Ascending aorta (tissue), 2 donors: ENCODE measurements at regions not wholly inside any gene's neighbourhood (a gene's known extent, or its start where the extent isn't known, plus 50 kb on each side); places are given as distances from the start of the nearest gene placed in this dataset.

Experiments used
- DNase-seq, 2 donors: peaks; one replicate each; pipeline ENCODE4 v3.0.0-alpha.2; 2019; ENCODE audit warnings: low spot score in 2 of 2
- H3K27ac ChIP-seq, 2 donors: fragments of 200-600 bp; sonication (generic); one replicate each; pipeline ENCODE4 v1.5.1; 2016 to 2017; ENCODE audit warnings: mild to moderate bottlenecking in 1 of 2
- H3K27me3 ChIP-seq: fragments of 200-600 bp; sonication (generic); one replicate; pipeline ENCODE4 v1.5.1; 2017
- H3K36me3 ChIP-seq, 2 donors: fragments of 200-600 bp; sonication (generic); one replicate each; pipeline ENCODE4 v1.5.1; 2016
- H3K4me1 ChIP-seq, 2 donors: fragments of 200-600 bp; sonication (generic); one replicate each; pipeline ENCODE4 v1.5.1; 2016 to 2017; ENCODE audit warnings: mild to moderate bottlenecking in 1 of 2
- H3K4me3 ChIP-seq, 2 donors: fragments of 200-600 bp; sonication (generic); one replicate each; pipeline ENCODE4 v1.5.1; 2016 to 2017; ENCODE audit warnings: mild to moderate bottlenecking in 1 of 2
- H3K9me3 ChIP-seq, 2 donors: fragments of 200-600 bp; sonication (generic); one replicate each; pipeline ENCODE4 v1.5.1; 2016
- intact Hi-C: fragments of 100-400 bp; cut with DNase I; formaldehyde crosslinking; loops from one replicate; pipeline ENCODE4 v1.15.1; 2023
- TF ChIP-seq, protein P1 (sequence below), 3 experiments: fragments of 200-600 bp in 2 of 3; fragments of 450-650 bp in 1 of 3; sonication (generic) in 2 of 3; IDR thresholded peaks; one replicate each; pipeline ENCODE4 v1.5.1; 2016 to 2019; ENCODE audit warnings: antibody characterized with exemption in 3 of 3, mild to moderate bottlenecking in 1 of 3, moderate library complexity in 1 of 3

DNA sequence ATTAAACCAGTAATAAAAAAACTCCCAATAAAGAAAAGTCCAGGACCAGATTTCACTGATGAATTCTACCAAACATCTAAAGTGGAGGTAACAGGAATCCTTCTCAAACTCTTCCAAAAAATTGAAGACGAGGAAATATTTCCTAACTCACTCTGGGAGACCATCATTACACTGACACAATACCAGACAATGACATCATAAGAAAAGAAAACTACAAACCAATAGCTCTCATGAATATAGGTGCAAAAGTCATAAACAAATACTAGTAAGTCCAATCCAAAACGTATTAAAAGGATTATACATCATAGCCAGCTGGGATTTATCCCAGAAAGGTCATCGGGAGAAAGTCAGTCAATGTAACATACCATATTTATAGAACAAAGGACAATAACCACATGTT, 94.0 kb upstream of the RAB18 start:
- Histone ChIP-seq H3K36me3 (no peaks in the 10 kb centered on the region), H3K4me1 (no peaks in the 10 kb centered on the region), H3K4me3 (no peak overlapping the region), H3K27me3 (no peaks in the 10 kb centered on the region), H3K27ac (no peak overlapping the region), H3K9me3 (no peaks in the 10 kb centered on the region)
- TF ChIP-seq, protein P1, sequence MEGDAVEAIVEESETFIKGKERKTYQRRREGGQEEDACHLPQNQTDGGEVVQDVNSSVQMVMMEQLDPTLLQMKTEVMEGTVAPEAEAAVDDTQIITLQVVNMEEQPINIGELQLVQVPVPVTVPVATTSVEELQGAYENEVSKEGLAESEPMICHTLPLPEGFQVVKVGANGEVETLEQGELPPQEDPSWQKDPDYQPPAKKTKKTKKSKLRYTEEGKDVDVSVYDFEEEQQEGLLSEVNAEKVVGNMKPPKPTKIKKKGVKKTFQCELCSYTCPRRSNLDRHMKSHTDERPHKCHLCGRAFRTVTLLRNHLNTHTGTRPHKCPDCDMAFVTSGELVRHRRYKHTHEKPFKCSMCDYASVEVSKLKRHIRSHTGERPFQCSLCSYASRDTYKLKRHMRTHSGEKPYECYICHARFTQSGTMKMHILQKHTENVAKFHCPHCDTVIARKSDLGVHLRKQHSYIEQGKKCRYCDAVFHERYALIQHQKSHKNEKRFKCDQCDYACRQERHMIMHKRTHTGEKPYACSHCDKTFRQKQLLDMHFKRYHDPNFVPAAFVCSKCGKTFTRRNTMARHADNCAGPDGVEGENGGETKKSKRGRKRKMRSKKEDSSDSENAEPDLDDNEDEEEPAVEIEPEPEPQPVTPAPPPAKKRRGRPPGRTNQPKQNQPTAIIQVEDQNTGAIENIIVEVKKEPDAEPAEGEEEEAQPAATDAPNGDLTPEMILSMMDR (IDR thresholded peaks at IDR 0.05): no peak
- no peak for DNase-seq
- intact Hi-C loops: no loop called here

DNA sequence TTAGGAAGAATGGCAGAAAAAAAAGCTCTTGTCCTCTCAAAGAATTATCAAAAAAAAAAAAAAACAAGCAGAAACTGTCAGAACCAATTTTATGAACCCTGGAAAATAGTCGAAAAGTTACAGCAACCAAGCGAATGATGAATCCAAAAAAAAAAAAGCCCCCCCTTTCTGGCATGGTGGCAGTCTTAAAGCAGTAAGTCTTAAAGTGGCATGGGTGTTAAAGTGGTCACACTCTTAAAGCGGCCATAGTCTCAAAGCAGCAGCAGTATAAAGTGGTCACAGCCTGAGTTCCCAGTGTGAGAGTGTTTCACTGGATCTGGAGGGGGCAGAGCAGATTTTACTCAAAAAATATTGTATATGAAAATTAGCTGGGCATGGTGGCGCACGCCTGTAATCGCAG, 96.8 kb upstream of the RAB18 start:
- intact Hi-C loops: no loop called here
- no peaks in the 10 kb centered on the region for H3K36me3 ChIP-seq
- no peaks in the 10 kb centered on the region for H3K9me3 ChIP-seq

DNA sequence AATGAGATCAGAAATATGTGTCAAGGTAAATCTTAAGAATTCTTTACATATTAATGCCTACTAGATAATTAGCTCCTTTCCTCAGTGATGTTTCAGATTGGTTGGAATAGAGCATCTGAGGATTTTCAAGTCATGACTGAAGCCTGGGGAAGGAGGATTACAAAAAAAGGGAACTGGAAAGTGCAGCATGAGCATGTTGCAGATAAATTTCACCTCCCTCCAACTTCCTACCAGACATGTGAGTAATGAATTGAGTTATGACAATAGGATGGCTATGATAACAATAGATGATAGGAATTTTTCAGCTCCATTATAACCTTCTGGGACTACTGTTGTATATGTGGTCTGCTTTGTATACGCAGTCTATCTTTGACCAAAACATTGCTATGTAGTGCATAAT, 104.2 kb upstream of the RAB18 start:
- no peak overlapping the region for H3K27ac ChIP-seq
- H3K9me3 ChIP-seq: no peaks in the 10 kb centered on the region
- no peaks in the 10 kb centered on the region for H3K36me3 ChIP-seq
- no peak overlapping the region for H3K4me3 ChIP-seq
- intact Hi-C loops: no loop called here
- H3K4me1 ChIP-seq: no peaks in the 10 kb centered on the region
- DNase-seq: no peak
- no peaks in the 10 kb centered on the region for H3K27me3 ChIP-seq
- TF ChIP-seq, protein P1 (IDR thresholded peaks at IDR 0.05): no peak

More for the DNA sequence above, 96.8 kb upstream of the RAB18 start:
- Histone ChIP-seq H3K27ac (no peak overlapping the region), H3K27me3 (no peaks in the 10 kb centered on the region), H3K4me1 (no peaks in the 10 kb centered on the region), H3K4me3 (no peak overlapping the region)
- TF ChIP-seq, protein P1 (IDR thresholded peaks at IDR 0.05): no peak
- DNase-seq: no peak

DNA sequence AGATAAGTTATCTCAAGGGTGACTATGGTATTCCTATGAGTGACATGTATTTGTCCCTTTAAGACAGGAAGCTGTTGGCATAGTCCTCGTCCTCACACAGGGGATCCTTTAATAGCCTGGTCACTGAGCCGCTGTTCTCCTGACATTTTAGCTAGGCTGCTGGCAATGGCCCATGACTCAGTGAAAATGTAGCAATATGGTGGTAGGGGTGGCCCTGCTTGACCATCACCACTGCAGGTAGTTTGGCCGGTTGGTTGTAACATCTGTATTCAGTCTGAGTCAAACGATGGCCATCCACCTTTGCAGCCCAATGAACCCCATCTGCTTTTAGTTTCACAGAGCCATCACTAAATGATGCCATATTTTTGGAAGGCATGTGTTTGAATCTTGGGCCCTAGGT, 110.1 kb upstream of the RAB18 start:
- no peak for DNase-seq
- no peak overlapping the region for H3K27ac ChIP-seq
- intact Hi-C loops: no loop called here
- no peaks in the 10 kb centered on the region for H3K9me3 ChIP-seq
- H3K4me1 ChIP-seq: no peaks in the 10 kb centered on the region
- H3K27me3 ChIP-seq: no peaks in the 10 kb centered on the region
- TF ChIP-seq, protein P1 (IDR thresholded peaks at IDR 0.05): no peak
- no peak overlapping the region for H3K4me3 ChIP-seq
- no peaks in the 10 kb centered on the region for H3K36me3 ChIP-seq

DNA sequence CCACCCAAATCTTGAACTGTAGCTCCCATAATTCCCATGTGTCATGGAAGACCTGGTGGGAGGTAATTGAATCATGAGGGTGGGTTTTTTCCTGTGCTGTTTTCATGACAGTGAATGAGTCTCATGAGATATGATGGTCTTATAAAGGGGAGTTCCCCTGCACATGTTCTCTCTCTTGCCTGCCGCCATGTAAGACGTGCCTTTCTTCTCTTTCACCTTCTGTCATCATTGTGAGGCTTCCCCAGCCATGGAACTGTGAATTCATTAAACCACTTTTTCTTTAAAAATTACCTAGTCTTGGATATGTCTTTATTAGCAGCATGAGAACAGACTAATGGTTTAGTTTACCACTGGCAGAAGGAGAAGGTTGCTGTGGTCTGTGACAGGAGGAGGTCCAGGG, 111.5 kb upstream of the RAB18 start:
- no peaks in the 10 kb centered on the region for H3K36me3 ChIP-seq
- DNase-seq: no peak
- TF ChIP-seq, protein P1 (IDR thresholded peaks at IDR 0.05): no peak
- no peak overlapping the region for H3K4me3 ChIP-seq
- no peak overlapping the region for H3K27ac ChIP-seq
- no peaks in the 10 kb centered on the region for H3K27me3 ChIP-seq
- no peaks in the 10 kb centered on the region for H3K9me3 ChIP-seq
- intact Hi-C loops: no loop called here
- no peaks in the 10 kb centered on the region for H3K4me1 ChIP-seq

DNA sequence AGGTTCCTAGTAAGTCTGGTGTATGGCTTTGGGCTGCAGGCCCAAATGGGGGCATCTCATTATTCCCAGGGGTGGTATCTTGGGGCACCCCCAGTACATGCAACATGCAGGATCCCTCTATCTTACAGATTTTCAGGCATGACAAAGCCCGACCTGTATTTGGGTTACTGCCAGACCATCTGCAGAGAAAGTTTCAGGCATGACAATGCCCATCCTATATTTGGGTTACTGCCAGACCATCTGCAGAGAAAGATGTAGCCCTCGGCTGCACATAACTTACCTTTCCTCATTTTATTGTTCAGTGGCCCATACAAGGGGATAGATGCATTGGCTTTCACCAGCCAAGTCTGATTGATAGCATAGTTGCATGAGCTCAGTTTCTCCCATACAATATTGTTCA, 112.2 kb upstream of the RAB18 start:
- TF ChIP-seq, protein P1 (IDR thresholded peaks at IDR 0.05): no peak
- Histone ChIP-seq H3K9me3 (no peaks in the 10 kb centered on the region), H3K36me3 (no peaks in the 10 kb centered on the region), H3K4me1 (no peaks in the 10 kb centered on the region), H3K4me3 (no peak overlapping the region), H3K27ac (no peak overlapping the region), H3K27me3 (no peaks in the 10 kb centered on the region)
- intact Hi-C loops: no loop called here
- DNase-seq: no peak
